ENCODE measurements at regions not wholly inside any gene's neighbourhood (a gene's known extent, or its start where the extent isn't known, plus 50 kb on each side); places are given as distances from the start of the nearest gene placed in this dataset.

- TF ChIP-seq POLR2AphosphoS5 (IDR thresholded peaks at IDR 0.05) (no peak), EP300 (conservative IDR thresholded peaks at IDR 0.05; ENCODE audit: poor library complexity, severe bottlenecking) (no peak), SMC3 (conservative IDR thresholded peaks at IDR 0.05; ENCODE audit: poor library complexity) (no peak), TAF1 (IDR thresholded peaks at IDR 0.05; ENCODE audit: low read depth) (no peak), MXI1 (conservative IDR thresholded peaks at IDR 0.05; ENCODE audit: poor library complexity, severe bottlenecking) (no peak), RAD21 (conservative IDR thresholded peaks at IDR 0.05) (no peak), CTCF (IDR thresholded peaks at IDR 0.05; ENCODE audit: poor library complexity, severe bottlenecking) (no peak), EZH2 (IDR thresholded peaks at IDR 0.05; ENCODE audit: borderline replicate concordance, insufficient read depth, low read length, poor library complexity, severe bottlenecking) (no peak), REST (IDR thresholded peaks at IDR 0.05; ENCODE audit: borderline replicate concordance) (no peak)
- Histone ChIP-seq H3K4me2 (ENCODE audit: low read length) (no peak overlapping the region), H3K9me2 (ENCODE audit: insufficient read depth, low read length) (no peaks in the 10 kb centered on the region), H3K27me3 (ENCODE audit: insufficient read depth, low read depth, low read length) (no peaks in the 10 kb centered on the region), H3K9ac (ENCODE audit: low read length) (no peak overlapping the region), H3F3A (ENCODE audit: insufficient read depth, low read length, poor library complexity, severe bottlenecking) (no peaks in the 10 kb centered on the region), H3K9me3 (ENCODE audit: low read length) (no peaks in the 10 kb centered on the region), H4K20me1 (ENCODE audit: insufficient read depth) (no peaks in the 10 kb centered on the region), H3K79me2 (replicated peaks; ENCODE audit: insufficient read depth, low read length) (peaks cover 14% of the 10 kb centered on the region), H2AFZ (ENCODE audit: low read depth, low read length) (no peak overlapping the region), H3K36me3 (ENCODE audit: insufficient read depth, low read length) (no peaks in the 10 kb centered on the region), H3K27ac (ENCODE audit: low read length) (no peak overlapping the region), H3K4me3 (ENCODE audit: low read length) (no peak overlapping the region)
Measured at GRCh38 chr2:134178138-134178877, 75.6 kb upstream of the MGAT5 start.

- Histone ChIP-seq H3K27ac (ENCODE audit: low read length) (no peak overlapping the region), H3K4me2 (ENCODE audit: low read length) (no peak overlapping the region), H4K20me1 (ENCODE audit: insufficient read depth) (no peaks in the 10 kb centered on the region), H3K27me3 (ENCODE audit: insufficient read depth, low read depth, low read length) (no peaks in the 10 kb centered on the region), H3K9me3 (ENCODE audit: low read length) (no peaks in the 10 kb centered on the region), H3K79me2 (replicated peaks; ENCODE audit: insufficient read depth, low read length) (peaks cover 8% of the 10 kb centered on the region), H3K36me3 (ENCODE audit: insufficient read depth, low read length) (no peaks in the 10 kb centered on the region), H2AFZ (ENCODE audit: low read depth, low read length) (no peak overlapping the region), H3K9ac (ENCODE audit: low read length) (no peak overlapping the region), H3K9me2 (ENCODE audit: insufficient read depth, low read length) (no peaks in the 10 kb centered on the region), H3K4me3 (ENCODE audit: low read length) (no peak overlapping the region), H3F3A (ENCODE audit: insufficient read depth, low read length, poor library complexity, severe bottlenecking) (no peaks in the 10 kb centered on the region)
- no peak for TF ChIP-seq SMC3 (conservative IDR thresholded peaks at IDR 0.05; ENCODE audit: poor library complexity)
- no peak for TF ChIP-seq CTCF (IDR thresholded peaks at IDR 0.05; ENCODE audit: poor library complexity, severe bottlenecking)
- TF ChIP-seq RAD21 (conservative IDR thresholded peaks at IDR 0.05): no peak
- no peak for TF ChIP-seq EP300 (conservative IDR thresholded peaks at IDR 0.05; ENCODE audit: poor library complexity, severe bottlenecking)
- TF ChIP-seq REST (IDR thresholded peaks at IDR 0.05; ENCODE audit: borderline replicate concordance): no peak
- TF ChIP-seq POLR2AphosphoS5 (IDR thresholded peaks at IDR 0.05): no peak
- no peak for TF ChIP-seq MXI1 (conservative IDR thresholded peaks at IDR 0.05; ENCODE audit: poor library complexity, severe bottlenecking)
Measured at GRCh38 chr2:134181219-134181618, 72.7 kb upstream of the MGAT5 start.
